ENCODE measurements at regions not wholly inside any gene's neighbourhood (a gene's known extent, or its start where the extent isn't known, plus 50 kb on each side); places are given as distances from the start of the nearest gene placed in this dataset.
A peak's percentile ranks its signal among the peaks of the same experiment; 100 is the strongest.

GRCh38 chr9:94178927-94179326 lies 80.2 kb upstream of the ZNF169 start:
- peaks cover 23% of the 10 kb centered on the region; the same call in 1 of the 2 replicates for H3K36me3 ChIP-seq (ENCODE audit: control insufficient read depth, insufficient read depth, low read length)
- CTCF ChIA-PET, result no interaction called here
- H3K4me3 ChIP-seq (ENCODE audit: low read depth in 2 of 2, low read length in 2 of 2), result no peak overlapping the region
- POLR2A ChIA-PET, result no interaction called here
- no peak overlapping the region for H3K27ac ChIP-seq (ENCODE audit: low read length)
- no peaks in the 10 kb centered on the region for H3K9me3 ChIP-seq (ENCODE audit: control insufficient read depth, insufficient read depth, low read depth, low read length)
- intact Hi-C loops (cut with micrococcal nuclease; ENCODE audit: unreplicated experiment) (no loop called here), in situ Hi-C loops (cut with HindIII; ENCODE audit: low pct_unique_long_range_greater_than_20kb, low sequenced_read_pairs) (no loop called here)
- H3K27me3 ChIP-seq (ENCODE audit: control insufficient read depth, insufficient read depth, low read length), result no peaks in the 10 kb centered on the region
- no peak for DNase-seq (ENCODE audit: low read depth, low spot score)
- ATAC-seq, result no peak
- H3K4me1 ChIP-seq (ENCODE audit: control insufficient read depth, insufficient read depth, low read length), result peaks cover 10% of the 10 kb centered on the region
- no TSS peak for BruUV-seq (replicated peaks)
- TF ChIP-seq CTCF (IDR thresholded peaks at IDR 0.05) (no peak), SIN3A (IDR thresholded peaks at IDR 0.05; ENCODE audit: borderline replicate concordance, insufficient read depth, low read depth, low read length) (no peak), REST (IDR thresholded peaks at IDR 0.05; ENCODE audit: insufficient read depth in 1 of 2, low read depth in 2 of 2, low read length in 1 of 2) (no peak), TCF7L2 (IDR thresholded peaks at IDR 0.05; ENCODE audit: low read depth, low read length) (no peak), POLR2AphosphoS5 (IDR thresholded peaks at IDR 0.05; ENCODE audit: low read depth, low read length) (no peak)

DNA sequence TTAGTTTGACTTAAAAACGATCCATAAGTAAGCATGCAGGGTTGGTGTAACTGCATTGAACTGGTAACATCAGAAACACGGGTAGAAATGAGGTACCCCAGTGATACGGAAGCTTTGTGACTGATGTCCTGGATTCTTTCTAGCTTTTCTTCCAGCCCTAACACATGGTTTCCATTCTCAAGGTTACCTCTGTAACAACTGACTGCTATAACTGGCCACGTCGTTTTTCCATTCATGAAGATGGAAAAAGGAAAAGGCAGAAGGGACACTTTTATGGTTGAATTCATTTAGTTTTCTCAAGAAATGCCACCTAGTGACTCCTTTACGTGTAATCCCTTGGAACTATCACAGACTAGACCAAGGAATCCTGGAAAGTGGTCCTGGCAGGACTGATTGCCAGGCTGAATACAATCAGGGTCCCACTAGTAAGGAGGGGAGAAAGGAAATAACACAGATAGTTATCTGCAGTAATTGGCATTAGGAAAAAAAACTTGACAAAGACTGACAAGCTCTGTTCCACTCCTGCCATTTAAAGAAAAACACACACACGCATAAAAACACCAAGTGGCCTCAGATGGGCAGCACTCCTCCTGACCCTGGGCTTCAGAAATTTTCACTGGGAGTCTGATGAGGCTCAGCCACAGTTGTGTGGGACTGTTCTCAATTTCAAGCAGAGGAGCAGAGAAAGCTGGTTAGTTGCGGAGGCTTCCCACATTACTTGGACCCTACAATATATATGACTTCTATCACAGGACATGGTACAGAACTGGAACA lies 77.5 kb upstream of the ZNF169 start:
- no peak for DNase-seq (ENCODE audit: low read depth, low spot score)
- Histone ChIP-seq H3K36me3 (ENCODE audit: control insufficient read depth, insufficient read depth, low read length) (peaks cover 3% of the 10 kb centered on the region; the same call in 1 of the 2 replicates), H3K4me3 (ENCODE audit: low read depth in 2 of 2, low read length in 2 of 2) (no peak overlapping the region), H3K9me3 (ENCODE audit: control insufficient read depth, insufficient read depth, low read depth, low read length) (no peaks in the 10 kb centered on the region), H3K4me1 (ENCODE audit: control insufficient read depth, insufficient read depth, low read length) (peaks cover 6% of the 10 kb centered on the region), H3K27me3 (ENCODE audit: control insufficient read depth, insufficient read depth, low read length) (no peaks in the 10 kb centered on the region), H3K27ac (ENCODE audit: low read length) (0 out of 2 replicates have a peak overlapping the region, but pooled peaks have one; percentile 23)
- ATAC-seq, result no peak
- ChIA-PET POLR2A (no interaction called here), CTCF (no interaction called here)
- BruUV-seq (replicated peaks), result no TSS peak
- no peak for TF ChIP-seq TCF7L2 (IDR thresholded peaks at IDR 0.05; ENCODE audit: low read depth, low read length)
- no peak for TF ChIP-seq REST (IDR thresholded peaks at IDR 0.05; ENCODE audit: insufficient read depth in 1 of 2, low read depth in 2 of 2, low read length in 1 of 2)
- TF ChIP-seq CTCF (IDR thresholded peaks at IDR 0.05), result no peak
- TF ChIP-seq POLR2AphosphoS5 (IDR thresholded peaks at IDR 0.05; ENCODE audit: low read depth, low read length), result no peak
- no peak for TF ChIP-seq SIN3A (IDR thresholded peaks at IDR 0.05; ENCODE audit: borderline replicate concordance, insufficient read depth, low read depth, low read length)
- intact Hi-C loops (cut with micrococcal nuclease; ENCODE audit: unreplicated experiment), result no loop called here
- in situ Hi-C loops (cut with HindIII; ENCODE audit: low pct_unique_long_range_greater_than_20kb, low sequenced_read_pairs), result no loop called here
